Stimulated activated naive CD8-positive, alpha-beta T cell treated with anti-CD3 and anti-CD28 coated beads, Interleukin-15, Interleukin-2, amounts not matched to agents 100 ng/mL and 50 ng/mL, for 24 hours (primary cell): ENCODE measurements at regions not wholly inside any gene's neighbourhood (a gene's known extent, or its start where the extent isn't known, plus 50 kb on each side); places are given as distances from the start of the nearest gene placed in this dataset.
"Not testable (repeated sequence)": the region's sequence is repeated elsewhere in the genome, so short reads cannot be mapped to it uniquely, and the experiment has no call there.

Source experiments
- H3K27ac Mint-ChIP-seq: one replicate; pipeline ENCODE4 v1.8.0; 2021; ENCODE audit warnings: mild to moderate bottlenecking, mixed read lengths
- H3K27me3 Mint-ChIP-seq: one replicate; pipeline ENCODE4 v1.8.0; 2021; ENCODE audit warnings: mixed read lengths
- H3K36me3 Mint-ChIP-seq: one replicate; pipeline ENCODE4 v1.8.0; 2021; ENCODE audit warnings: low read depth, mixed read lengths
- H3K4me1 Mint-ChIP-seq: one replicate; pipeline ENCODE4 v1.8.0; 2021; ENCODE audit warnings: low read depth, mixed read lengths
- H3K4me3 Mint-ChIP-seq: one replicate; pipeline ENCODE4 v1.8.0; 2021; ENCODE audit warnings: mild to moderate bottlenecking, mixed read lengths
- H3K9me3 Mint-ChIP-seq: one replicate; pipeline ENCODE4 v1.8.0; 2021; ENCODE audit warnings: mixed read lengths

DNA sequence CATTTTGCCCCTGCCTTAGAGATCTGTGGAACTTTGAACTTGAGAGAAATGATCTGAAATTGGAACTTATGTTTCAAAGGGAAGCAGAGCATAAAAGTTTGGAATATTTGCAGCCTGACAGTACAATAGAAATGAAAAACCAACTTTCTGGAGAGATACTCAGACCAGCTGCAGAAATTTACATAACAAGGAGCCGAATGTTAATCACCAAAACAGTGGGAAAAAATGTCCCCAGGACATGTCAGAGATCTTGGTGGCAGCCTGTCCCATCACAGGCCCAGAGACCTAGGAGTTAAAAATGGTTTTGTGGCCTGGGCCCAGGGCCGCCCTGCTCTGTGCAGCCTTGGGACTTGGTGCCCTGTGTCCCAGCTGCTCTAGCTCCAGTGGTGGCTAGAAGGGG lies 94.8 kb downstream of the CDRT15L2 start:
- not testable (repeated sequence) for H3K36me3 Mint-ChIP-seq, H3K4me3 Mint-ChIP-seq, H3K27ac Mint-ChIP-seq, H3K9me3 Mint-ChIP-seq, H3K27me3 Mint-ChIP-seq
- peaks cover 12% of the 10 kb centered on the region for H3K4me1 Mint-ChIP-seq

GRCh38 chr17:20675707-20676106 lies 96.2 kb downstream of the CDRT15L2 start:
- not testable (repeated sequence) for H3K36me3 Mint-ChIP-seq, H3K27me3 Mint-ChIP-seq, H3K4me3 Mint-ChIP-seq, H3K27ac Mint-ChIP-seq, H3K9me3 Mint-ChIP-seq
- H3K4me1 Mint-ChIP-seq: peaks cover 13% of the 10 kb centered on the region

DNA sequence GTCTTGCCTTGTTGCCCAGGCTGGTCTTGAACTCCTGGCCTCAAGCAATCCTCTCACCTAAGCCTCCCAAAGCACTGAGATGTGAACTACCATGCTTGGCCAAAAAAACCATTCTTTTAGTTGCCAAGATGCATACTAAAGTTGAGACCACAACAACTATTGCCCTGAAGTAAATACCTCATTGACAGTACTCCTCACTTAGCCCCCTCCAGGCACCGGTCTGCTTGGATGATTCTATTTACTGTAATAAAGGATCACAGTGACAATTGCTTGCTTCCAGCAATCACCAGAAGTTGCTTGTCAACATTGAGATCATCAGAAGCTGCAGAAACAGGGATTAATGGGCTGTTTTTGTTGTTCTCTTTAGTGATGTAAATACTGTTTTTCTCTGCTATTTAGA lies 97.1 kb downstream of the CDRT15L2 start:
- H3K27me3 Mint-ChIP-seq, H3K4me3 Mint-ChIP-seq, H3K27ac Mint-ChIP-seq, H3K36me3 Mint-ChIP-seq, H3K9me3 Mint-ChIP-seq: not testable (repeated sequence)
- peaks cover 13% of the 10 kb centered on the region for H3K4me1 Mint-ChIP-seq

DNA sequence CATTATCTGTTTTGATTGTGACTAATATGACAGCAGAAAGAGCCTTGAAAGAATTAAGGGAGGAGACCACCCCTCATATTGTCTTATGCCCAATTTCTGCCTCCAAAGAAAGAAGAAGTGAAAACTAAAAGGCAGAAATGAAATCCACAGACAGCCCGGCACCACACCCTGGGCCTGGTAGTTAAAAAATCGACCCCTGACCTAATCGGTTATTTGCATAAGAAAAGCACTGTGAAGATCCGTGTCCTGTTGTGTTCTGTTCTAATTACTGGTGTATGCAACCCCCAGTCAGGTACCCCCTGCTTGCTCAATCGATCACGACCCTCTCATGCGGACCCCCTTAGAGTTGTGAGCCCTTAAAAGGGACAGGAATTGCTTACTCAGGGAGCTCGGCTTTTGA lies 97.9 kb downstream of the CDRT15L2 start:
- not testable (repeated sequence) for H3K27me3 Mint-ChIP-seq, H3K36me3 Mint-ChIP-seq, H3K9me3 Mint-ChIP-seq, H3K4me3 Mint-ChIP-seq
- Mint-ChIP-seq H3K4me1 (peaks cover 13% of the 10 kb centered on the region), H3K27ac (peak overlapping the region; percentile 59)

GRCh38 chr17:20678424-20678823 lies 98.9 kb downstream of the CDRT15L2 start:
- H3K27ac Mint-ChIP-seq, H3K36me3 Mint-ChIP-seq, H3K4me3 Mint-ChIP-seq, H3K9me3 Mint-ChIP-seq, H3K27me3 Mint-ChIP-seq: not testable (repeated sequence)
- H3K4me1 Mint-ChIP-seq: peaks cover 13% of the 10 kb centered on the region

DNA sequence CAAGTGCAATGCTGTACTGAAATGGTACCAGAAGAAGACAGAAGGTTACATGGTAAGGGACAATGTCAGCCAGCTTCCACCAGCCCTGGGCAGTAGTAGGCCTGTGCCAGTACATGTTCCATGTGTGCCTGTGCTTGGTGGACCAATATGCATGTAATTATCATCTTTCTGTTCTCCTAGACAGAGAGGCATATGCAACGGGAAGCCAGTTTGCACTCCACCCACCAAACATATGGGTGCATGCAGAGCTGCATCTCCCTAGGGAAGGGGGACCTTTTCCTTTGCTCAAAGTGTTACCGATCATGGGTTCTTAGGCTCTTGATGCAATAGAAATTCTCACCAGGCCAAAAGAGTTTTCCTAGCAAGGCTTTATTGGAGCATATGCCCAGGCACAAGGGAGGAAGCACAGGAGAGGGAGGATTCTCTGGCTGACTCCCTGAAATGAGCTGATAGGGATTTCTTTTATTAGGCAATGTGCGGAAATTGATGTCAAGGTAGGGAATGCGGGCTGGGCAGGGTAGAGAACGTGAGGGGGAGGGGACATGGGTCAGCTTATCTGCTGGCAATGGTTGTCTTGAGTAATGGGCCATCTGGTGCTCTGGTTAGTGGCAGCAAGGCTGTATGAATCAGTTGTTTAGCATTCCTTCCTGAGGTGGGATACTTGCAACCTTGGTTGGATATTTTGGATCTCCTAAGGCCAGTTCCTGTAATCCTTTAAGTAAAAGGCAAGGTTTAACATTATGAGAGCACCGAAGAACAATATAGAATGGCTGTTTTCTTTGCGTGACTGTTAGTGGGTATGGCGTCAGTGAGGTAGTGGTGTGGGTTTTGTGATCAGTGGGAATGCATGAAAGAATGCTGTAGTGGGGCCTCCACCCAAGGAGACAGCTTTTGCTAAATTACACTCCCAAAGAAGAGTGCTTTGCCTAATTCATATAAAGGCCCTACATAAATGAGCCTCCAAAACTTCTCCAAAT lies 102.5 kb downstream of the CDRT15L2 start:
- not testable (repeated sequence) for H3K4me3 Mint-ChIP-seq, H3K27me3 Mint-ChIP-seq, H3K36me3 Mint-ChIP-seq, H3K9me3 Mint-ChIP-seq, H3K27ac Mint-ChIP-seq
- peaks cover 13% of the 10 kb centered on the region for H3K4me1 Mint-ChIP-seq

DNA sequence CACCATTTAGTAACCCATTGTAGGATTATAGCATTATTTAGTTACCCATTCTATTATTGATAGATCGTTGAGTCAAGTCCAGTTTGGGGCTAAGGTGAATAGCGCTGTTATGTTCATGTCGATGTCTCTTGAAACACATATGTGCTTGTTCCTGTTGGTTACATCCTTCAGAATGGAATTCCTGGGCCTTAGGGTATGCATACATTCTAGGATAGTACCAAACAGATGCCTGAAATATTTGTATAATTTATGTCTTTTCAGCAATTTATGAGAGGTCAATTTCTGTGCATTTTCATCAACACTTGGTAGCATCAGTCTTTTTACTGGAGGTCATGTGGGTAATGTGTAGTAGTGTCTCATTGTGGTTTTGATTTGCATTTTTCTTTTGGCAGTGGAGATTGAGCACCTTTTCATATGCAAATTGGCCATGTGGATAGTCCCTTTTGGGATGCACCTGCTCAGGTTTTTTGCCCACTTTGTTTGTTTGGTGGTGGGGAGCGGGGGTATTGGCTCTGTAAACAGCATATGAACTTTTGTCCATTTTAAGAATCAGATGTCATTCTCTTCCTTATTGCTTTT lies 104.2 kb downstream of the CDRT15L2 start:
- H3K36me3 Mint-ChIP-seq, H3K9me3 Mint-ChIP-seq, H3K27me3 Mint-ChIP-seq, H3K4me1 Mint-ChIP-seq, H3K4me3 Mint-ChIP-seq, H3K27ac Mint-ChIP-seq: not testable (repeated sequence)

DNA sequence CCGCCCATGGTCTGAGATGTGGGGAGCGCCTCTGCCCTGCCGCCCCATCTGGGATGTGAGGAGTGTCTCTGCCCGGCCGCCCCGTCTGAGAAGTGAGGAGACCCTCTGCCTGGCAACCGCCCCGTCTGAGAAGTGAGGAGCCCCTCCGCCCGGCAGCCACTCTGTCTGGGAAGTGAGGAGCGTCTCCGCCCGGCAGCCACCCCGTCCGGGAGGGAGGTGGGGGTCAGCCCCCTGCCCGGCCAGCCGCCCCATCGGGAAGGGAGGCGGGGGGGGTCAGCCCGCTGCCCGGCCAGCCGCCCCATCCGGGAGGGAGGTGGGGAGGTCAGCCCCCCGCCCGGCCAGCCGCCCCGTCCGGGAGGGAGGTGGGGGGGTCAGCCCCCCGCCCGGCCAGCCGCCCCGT lies 105.5 kb downstream of the CDRT15L2 start:
- not testable (repeated sequence) for H3K9me3 Mint-ChIP-seq

DNA sequence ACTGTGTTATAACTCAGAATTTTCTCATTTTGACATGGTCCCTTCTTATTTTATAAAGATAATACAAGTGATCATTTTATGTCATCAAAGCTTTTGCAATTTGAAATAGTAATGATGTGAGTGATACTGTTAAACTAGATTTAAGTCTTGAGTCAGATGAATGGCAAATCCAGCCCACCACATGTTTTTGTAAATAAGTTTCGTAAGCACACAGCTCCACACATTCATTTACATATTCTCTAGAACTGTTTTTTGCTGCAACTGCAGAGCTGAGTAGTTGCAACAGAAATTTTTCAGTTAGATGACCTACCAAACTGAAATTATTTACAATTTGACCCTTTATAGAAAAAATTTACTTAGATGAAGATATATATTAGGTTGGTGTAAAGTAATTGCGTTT lies 108.1 kb downstream of the CDRT15L2 start:
- not testable (repeated sequence) for H3K36me3 Mint-ChIP-seq, H3K27me3 Mint-ChIP-seq, H3K27ac Mint-ChIP-seq, H3K4me3 Mint-ChIP-seq, H3K9me3 Mint-ChIP-seq, H3K4me1 Mint-ChIP-seq

More for the DNA sequence above, 105.5 kb downstream of the CDRT15L2 start:
- H3K4me1 Mint-ChIP-seq, H3K27me3 Mint-ChIP-seq, H3K4me3 Mint-ChIP-seq, H3K27ac Mint-ChIP-seq, H3K36me3 Mint-ChIP-seq: not testable (repeated sequence)

- not testable (repeated sequence) for H3K27ac Mint-ChIP-seq, H3K4me3 Mint-ChIP-seq, H3K27me3 Mint-ChIP-seq, H3K4me1 Mint-ChIP-seq, H3K9me3 Mint-ChIP-seq, H3K36me3 Mint-ChIP-seq
These were observed 109.7 kb downstream of the CDRT15L2 start for GRCh38 chr17:20689170-20689749.

DNA sequence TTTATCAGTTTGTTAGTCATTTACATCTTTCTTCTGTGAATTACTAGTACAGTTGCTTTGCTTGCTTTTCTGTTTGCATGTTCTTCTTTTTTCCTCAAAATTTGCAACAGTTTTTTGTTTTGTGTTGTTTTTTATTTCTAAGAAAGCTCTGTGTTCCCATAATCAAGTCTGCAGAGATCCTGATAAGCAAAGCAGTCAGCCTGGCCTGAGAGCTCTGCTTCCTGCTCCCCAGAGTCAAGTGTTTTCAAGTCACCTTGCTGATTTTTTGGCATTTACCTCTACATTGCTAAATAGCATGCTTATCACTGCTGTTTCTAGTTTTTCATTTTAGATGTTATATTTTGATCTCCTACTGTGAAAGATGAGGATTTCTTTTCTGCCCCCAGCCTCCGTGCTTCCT lies 113.2 kb downstream of the CDRT15L2 start:
- not testable (repeated sequence) for H3K27me3 Mint-ChIP-seq, H3K4me3 Mint-ChIP-seq, H3K36me3 Mint-ChIP-seq, H3K27ac Mint-ChIP-seq, H3K9me3 Mint-ChIP-seq
- H3K4me1 Mint-ChIP-seq: peaks cover 16% of the 10 kb centered on the region

- peaks cover 35% of the 10 kb centered on the region for H3K4me1 Mint-ChIP-seq
- not testable (repeated sequence) for H3K27ac Mint-ChIP-seq, H3K9me3 Mint-ChIP-seq, H3K27me3 Mint-ChIP-seq, H3K4me3 Mint-ChIP-seq, H3K36me3 Mint-ChIP-seq
These were observed 116.3 kb downstream of the CDRT15L2 start for GRCh38 chr17:20695871-20696270.

DNA sequence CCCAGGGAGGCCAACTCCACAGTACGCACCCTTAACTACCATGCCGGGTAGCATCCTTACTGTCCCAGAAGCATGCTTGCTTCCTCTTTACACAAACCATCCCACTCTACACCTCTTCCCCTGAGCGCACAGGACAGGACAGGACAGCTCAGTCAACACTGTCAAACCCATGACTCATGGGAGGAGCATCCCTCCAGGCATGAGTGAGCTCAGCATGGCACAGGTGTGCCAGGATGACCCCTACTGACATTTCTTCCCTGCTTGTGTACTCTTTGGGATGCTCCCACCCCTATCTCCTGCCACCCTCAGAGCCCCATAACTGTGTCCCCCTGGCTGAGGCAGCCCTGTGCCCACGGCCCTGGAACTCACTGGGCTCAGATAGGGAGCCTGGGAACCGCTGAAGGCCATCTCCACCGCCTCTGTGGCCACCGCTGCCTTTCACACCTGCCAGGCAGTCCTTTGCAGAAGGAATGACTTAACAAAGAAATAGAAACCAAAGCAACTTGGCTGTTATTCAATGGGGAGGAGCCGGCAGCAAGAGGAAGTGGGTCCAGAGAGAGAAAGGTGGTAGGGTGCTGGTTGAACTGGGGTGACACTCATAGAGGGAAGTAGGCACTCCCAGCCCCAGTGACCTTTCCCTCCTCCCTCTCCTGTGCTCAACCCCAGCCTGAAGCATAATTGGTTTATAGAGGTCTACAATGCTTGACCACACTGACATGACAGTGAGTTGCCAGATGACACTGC lies 119.1 kb downstream of the CDRT15L2 start:
- peak overlapping the region; percentile 62 for H3K4me3 Mint-ChIP-seq
- not testable (repeated sequence) for H3K27me3 Mint-ChIP-seq, H3K36me3 Mint-ChIP-seq, H3K9me3 Mint-ChIP-seq
- peak overlapping the region; percentile 53 for H3K27ac Mint-ChIP-seq
- peaks cover 28% of the 10 kb centered on the region for H3K4me1 Mint-ChIP-seq

DNA sequence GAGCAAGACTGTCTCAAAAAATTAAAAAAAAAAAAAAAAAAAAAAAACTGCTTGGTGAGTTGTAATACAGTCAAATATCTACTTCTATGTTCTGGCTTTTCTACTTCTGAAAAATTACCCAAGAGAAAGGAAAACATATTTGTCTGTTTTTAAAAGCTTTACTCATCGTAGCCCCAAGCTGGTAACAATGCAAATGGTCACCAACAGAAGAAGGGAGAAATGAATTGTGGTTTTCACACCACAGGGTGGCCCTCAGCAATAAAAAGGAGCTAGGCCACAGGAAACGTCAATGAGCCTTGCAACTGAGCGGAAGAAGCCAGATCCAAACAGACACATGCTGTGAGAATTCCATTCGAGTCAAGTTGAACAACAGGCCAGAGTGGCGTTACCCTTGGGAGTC lies 121.0 kb downstream of the CDRT15L2 start:
- not testable (repeated sequence) for H3K36me3 Mint-ChIP-seq

GRCh38 chr17:20701366-20701765 lies 121.8 kb downstream of the CDRT15L2 start:
- H3K27ac Mint-ChIP-seq, H3K36me3 Mint-ChIP-seq, H3K9me3 Mint-ChIP-seq, H3K4me3 Mint-ChIP-seq, H3K27me3 Mint-ChIP-seq: not testable (repeated sequence)
- H3K4me1 Mint-ChIP-seq: peaks cover 24% of the 10 kb centered on the region

More for the DNA sequence above, 121.0 kb downstream of the CDRT15L2 start:
- not testable (repeated sequence) for H3K9me3 Mint-ChIP-seq, H3K27me3 Mint-ChIP-seq, H3K4me3 Mint-ChIP-seq, H3K27ac Mint-ChIP-seq
- H3K4me1 Mint-ChIP-seq: peaks cover 25% of the 10 kb centered on the region
